Memory B cell (primary cell): ENCODE measurements at regions not wholly inside any gene's neighbourhood (a gene's known extent, or its start where the extent isn't known, plus 50 kb on each side); places are given as distances from the start of the nearest gene placed in this dataset.
"Not testable (repeated sequence)": the region's sequence is repeated elsewhere in the genome, so short reads cannot be mapped to it uniquely, and the experiment has no call there.

Source experiments
- ATAC-seq: fragments of 150-1000 bp; cut with Tn5 transposase; 2 replicates; pipeline ENCODE4 v1.10.0; 2021; ENCODE audit warnings: low read depth, mild to moderate bottlenecking, moderate library complexity
- DNase-seq, 2 donors: peaks; one replicate each; pipeline ENCODE4 v3.0.0; 2022; ENCODE audit warnings: low spot score in 2 of 2
- H3K27ac Mint-ChIP-seq: one replicate; pipeline ENCODE4 v1.8.0; 2022; ENCODE audit warnings: mild to moderate bottlenecking, moderate library complexity, mixed read lengths
- H3K27me3 Mint-ChIP-seq: one replicate; pipeline ENCODE4 v1.8.0; 2022; ENCODE audit warnings: mixed read lengths
- H3K36me3 Mint-ChIP-seq: one replicate; pipeline ENCODE4 v1.8.0; 2022; ENCODE audit warnings: mild to moderate bottlenecking, mixed read lengths
- H3K4me1 Mint-ChIP-seq: one replicate; pipeline ENCODE4 v1.8.0; 2022; ENCODE audit warnings: mixed read lengths
- H3K4me3 Mint-ChIP-seq: one replicate; pipeline ENCODE4 v1.8.0; 2022; ENCODE audit warnings: mild to moderate bottlenecking, moderate library complexity, mixed read lengths
- H3K9me3 Mint-ChIP-seq: one replicate; pipeline ENCODE4 v1.8.0; 2022; ENCODE audit warnings: mixed read lengths

DNA sequence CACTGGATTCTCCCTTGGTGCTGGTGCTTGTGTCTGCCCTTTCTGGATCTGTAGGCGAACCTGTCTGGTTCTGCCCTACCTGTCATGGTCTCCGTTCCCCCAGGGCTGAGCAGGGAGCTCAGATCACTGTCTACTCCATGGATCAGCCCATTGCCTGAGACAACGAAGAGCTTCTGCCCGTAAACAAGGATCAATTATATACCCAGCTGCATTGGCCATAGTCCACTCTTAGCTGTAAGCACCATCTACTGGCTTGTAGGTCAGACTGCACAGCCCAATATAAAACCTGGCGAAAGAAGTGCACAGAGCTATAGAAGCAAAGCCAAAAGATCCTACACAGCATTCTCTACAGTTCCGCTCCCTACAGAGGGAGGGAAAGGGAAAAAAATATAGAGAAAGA lies 181.5 kb upstream of the RPS23 start:
- H3K36me3 Mint-ChIP-seq, result no peaks in the 10 kb centered on the region
- no peaks in the 10 kb centered on the region for H3K27me3 Mint-ChIP-seq
- H3K27ac Mint-ChIP-seq, result no peak overlapping the region
- no peak overlapping the region for H3K4me3 Mint-ChIP-seq
- peaks cover 10% of the 10 kb centered on the region for H3K9me3 Mint-ChIP-seq
- no peak for ATAC-seq
- H3K4me1 Mint-ChIP-seq, result no peaks in the 10 kb centered on the region
- no peak for DNase-seq

GRCh38 chr5:82455317-82455716 lies 177.2 kb upstream of the RPS23 start:
- H3K4me1 Mint-ChIP-seq, H3K27ac Mint-ChIP-seq, H3K36me3 Mint-ChIP-seq, ATAC-seq, H3K9me3 Mint-ChIP-seq, H3K27me3 Mint-ChIP-seq, H3K4me3 Mint-ChIP-seq, DNase-seq: not testable (repeated sequence)

- Mint-ChIP-seq H3K27me3 (no peaks in the 10 kb centered on the region), H3K27ac (no peak overlapping the region), H3K9me3 (peaks cover 5% of the 10 kb centered on the region), H3K36me3 (no peaks in the 10 kb centered on the region), H3K4me1 (no peaks in the 10 kb centered on the region), H3K4me3 (no peak overlapping the region)
- no peak for DNase-seq
- no peak for ATAC-seq
These were observed 170.2 kb upstream of the RPS23 start for GRCh38 chr5:82448374-82448773.

GRCh38 chr5:82447913-82448312 lies 169.8 kb upstream of the RPS23 start:
- no peaks in the 10 kb centered on the region for H3K36me3 Mint-ChIP-seq
- H3K27me3 Mint-ChIP-seq, result no peaks in the 10 kb centered on the region
- H3K4me1 Mint-ChIP-seq, result no peaks in the 10 kb centered on the region

GRCh38 chr5:82446809-82447208 lies 168.7 kb upstream of the RPS23 start:
- DNase-seq (no peak), ATAC-seq (no peak)
- Mint-ChIP-seq H3K36me3 (no peaks in the 10 kb centered on the region), H3K9me3 (peaks cover under 1% of the 10 kb centered on the region), H3K27me3 (no peaks in the 10 kb centered on the region), H3K4me1 (no peaks in the 10 kb centered on the region), H3K27ac (no peak overlapping the region), H3K4me3 (no peak overlapping the region)

More at GRCh38 chr5:82447913-82448312, 169.8 kb upstream of the RPS23 start:
- no peak overlapping the region for H3K27ac Mint-ChIP-seq
- no peak overlapping the region for H3K4me3 Mint-ChIP-seq
- H3K9me3 Mint-ChIP-seq, result peaks cover 5% of the 10 kb centered on the region
- ATAC-seq (no peak), DNase-seq (no peak)

GRCh38 chr5:82445726-82446335 lies 167.7 kb upstream of the RPS23 start:
- H3K27me3 Mint-ChIP-seq, result peaks cover under 1% of the 10 kb centered on the region
- H3K36me3 Mint-ChIP-seq, result no peaks in the 10 kb centered on the region
- H3K4me1 Mint-ChIP-seq, result no peaks in the 10 kb centered on the region
- no peak for ATAC-seq
- no peak overlapping the region for H3K4me3 Mint-ChIP-seq
- no peaks in the 10 kb centered on the region for H3K9me3 Mint-ChIP-seq
- no peak for DNase-seq
- H3K27ac Mint-ChIP-seq, result no peak overlapping the region

DNA sequence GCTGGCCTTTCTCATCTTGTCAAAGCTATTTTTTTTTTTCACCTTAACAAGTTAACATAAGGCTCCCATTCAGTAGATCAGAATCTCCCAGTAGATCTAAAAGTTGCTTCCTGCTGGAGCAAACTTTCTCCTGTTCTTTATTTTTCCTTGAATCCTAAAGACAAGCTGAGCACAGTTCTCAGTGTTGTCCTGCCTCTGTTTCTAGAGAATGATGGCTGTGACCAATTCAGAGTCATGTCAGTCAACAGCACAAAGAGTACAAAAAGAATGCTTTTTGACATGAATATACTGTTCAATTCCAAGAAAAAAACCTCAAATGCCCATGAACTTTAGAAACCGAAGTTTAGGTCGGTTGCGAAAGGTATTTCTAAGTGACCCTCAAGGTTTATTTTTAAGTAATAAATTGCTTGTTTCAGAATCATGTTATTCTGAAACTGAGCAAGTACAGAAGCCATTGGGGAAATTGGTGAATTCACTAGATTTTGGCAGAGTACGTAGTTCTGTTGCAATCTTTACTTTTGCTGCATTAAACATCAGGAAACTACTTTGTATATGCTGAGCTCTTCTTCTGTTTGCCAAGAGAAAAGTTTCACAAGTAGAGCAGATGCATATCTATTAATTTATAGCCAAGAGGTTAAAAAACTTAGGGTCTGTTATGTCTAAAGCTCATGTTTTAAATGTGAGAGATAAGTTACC lies 161.7 kb upstream of the RPS23 start:
- DNase-seq (no peak), ATAC-seq (no peak)
- Mint-ChIP-seq H3K4me3 (no peak overlapping the region), H3K4me1 (no peaks in the 10 kb centered on the region), H3K27ac (no peak overlapping the region), H3K36me3 (no peaks in the 10 kb centered on the region), H3K27me3 (peaks cover 2% of the 10 kb centered on the region), H3K9me3 (peaks cover 2% of the 10 kb centered on the region)

DNA sequence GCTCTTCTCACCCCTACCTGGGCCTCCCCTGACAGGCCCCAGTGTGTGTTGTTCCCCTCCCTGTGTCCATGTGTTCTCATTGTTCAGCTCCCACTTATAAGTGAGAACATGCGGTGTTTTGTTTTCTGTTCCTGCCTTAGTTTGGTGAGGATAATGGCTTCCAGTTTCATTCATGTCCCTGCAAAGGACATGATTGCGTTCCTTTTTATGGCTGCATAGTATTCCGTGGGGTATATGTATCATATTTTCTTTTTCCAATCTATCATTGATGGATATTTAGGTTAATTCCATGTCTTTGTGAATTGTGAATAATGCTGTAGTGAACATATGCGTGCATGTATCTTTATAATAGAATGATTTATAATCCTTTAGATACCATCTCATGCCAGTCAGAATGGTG lies 159.4 kb upstream of the RPS23 start:
- not testable (repeated sequence) for H3K27ac Mint-ChIP-seq, H3K27me3 Mint-ChIP-seq, H3K4me1 Mint-ChIP-seq, H3K4me3 Mint-ChIP-seq, H3K9me3 Mint-ChIP-seq, DNase-seq, H3K36me3 Mint-ChIP-seq, ATAC-seq

GRCh38 chr5:82436291-82436690 lies 158.1 kb upstream of the RPS23 start:
- no peak for ATAC-seq
- Mint-ChIP-seq H3K27me3 (peaks cover 2% of the 10 kb centered on the region), H3K27ac (no peak overlapping the region), H3K9me3 (peaks cover 2% of the 10 kb centered on the region), H3K36me3 (no peaks in the 10 kb centered on the region), H3K4me3 (no peak overlapping the region), H3K4me1 (no peaks in the 10 kb centered on the region)
- DNase-seq, result no peak

DNA sequence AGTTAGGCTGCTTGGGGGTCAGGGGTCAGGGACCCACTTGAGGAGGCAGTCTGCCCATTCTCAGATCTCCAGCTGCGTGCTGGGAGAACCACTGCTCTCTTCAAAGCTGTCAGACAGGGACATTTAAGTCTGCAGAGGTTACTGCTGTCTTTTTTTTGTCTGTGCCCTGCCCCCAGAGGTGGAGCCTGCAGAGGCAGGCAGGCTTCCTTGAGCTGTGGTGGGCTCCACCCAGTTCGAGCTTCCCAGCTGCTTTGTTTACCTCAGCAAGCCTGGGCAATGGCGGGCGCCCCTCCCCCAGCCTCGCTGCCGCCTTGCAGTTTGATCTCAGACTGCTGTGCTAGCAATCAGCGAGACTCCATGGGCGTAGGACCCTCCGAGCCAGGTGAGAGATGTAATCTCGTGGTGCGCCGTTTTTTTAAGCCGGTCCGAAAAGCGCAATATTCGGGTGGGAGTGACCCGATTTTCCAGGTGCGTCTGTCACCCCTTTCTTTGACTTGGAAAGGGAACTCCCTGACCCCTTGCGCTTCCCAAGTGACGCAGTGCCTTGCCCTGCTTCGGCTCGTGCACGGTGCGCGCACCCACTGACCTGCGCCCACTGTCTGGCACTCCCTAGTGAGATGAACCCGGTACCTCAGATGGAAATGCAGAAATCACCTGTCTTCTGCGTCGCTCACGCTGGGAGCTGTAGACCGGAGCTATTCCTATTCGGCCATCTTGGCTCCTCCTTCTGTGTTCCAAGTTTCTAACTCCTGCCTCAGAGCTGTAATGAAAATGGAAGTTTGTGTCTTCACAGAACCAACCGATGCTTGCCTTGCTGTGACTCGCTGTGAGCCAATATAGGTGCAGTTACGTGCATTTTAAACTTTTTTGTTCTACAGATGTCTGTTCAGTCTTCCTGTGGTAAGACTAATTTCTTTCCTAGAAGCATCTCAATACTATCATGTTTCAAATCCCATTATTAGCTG lies 156.8 kb upstream of the RPS23 start:
- H3K4me1 Mint-ChIP-seq, H3K36me3 Mint-ChIP-seq, H3K27ac Mint-ChIP-seq, H3K9me3 Mint-ChIP-seq, H3K27me3 Mint-ChIP-seq, H3K4me3 Mint-ChIP-seq, ATAC-seq, DNase-seq: not testable (repeated sequence)

GRCh38 chr5:82426464-82427154 lies 148.5 kb upstream of the RPS23 start:
- Mint-ChIP-seq H3K27ac (no peak overlapping the region), H3K9me3 (no peaks in the 10 kb centered on the region), H3K36me3 (no peaks in the 10 kb centered on the region), H3K27me3 (no peaks in the 10 kb centered on the region), H3K4me3 (no peak overlapping the region), H3K4me1 (no peaks in the 10 kb centered on the region)
- ATAC-seq (no peak), DNase-seq (no peak)

DNA sequence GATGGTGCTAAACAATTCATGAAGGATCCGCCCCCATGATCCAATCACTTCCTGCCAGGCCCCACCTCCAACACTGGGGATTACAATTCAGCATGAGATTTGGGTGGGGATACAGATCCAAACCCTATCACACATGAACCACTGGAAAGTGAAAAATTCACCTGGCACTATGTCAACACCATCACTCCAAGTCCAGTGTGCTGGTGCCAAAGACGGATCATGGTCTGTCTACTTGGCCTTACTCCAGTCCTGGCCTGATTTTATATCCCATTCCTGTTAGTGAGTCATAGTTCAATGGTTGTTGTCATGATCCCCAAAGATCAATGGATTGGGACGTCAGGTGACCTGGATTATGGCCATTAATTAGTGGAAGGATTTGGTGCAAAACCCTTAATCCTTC lies 147.4 kb upstream of the RPS23 start:
- ATAC-seq, result no peak
- Mint-ChIP-seq H3K27me3 (no peaks in the 10 kb centered on the region), H3K36me3 (no peaks in the 10 kb centered on the region), H3K27ac (no peak overlapping the region), H3K4me1 (no peaks in the 10 kb centered on the region), H3K9me3 (no peaks in the 10 kb centered on the region), H3K4me3 (no peak overlapping the region)
- DNase-seq, result no peak

DNA sequence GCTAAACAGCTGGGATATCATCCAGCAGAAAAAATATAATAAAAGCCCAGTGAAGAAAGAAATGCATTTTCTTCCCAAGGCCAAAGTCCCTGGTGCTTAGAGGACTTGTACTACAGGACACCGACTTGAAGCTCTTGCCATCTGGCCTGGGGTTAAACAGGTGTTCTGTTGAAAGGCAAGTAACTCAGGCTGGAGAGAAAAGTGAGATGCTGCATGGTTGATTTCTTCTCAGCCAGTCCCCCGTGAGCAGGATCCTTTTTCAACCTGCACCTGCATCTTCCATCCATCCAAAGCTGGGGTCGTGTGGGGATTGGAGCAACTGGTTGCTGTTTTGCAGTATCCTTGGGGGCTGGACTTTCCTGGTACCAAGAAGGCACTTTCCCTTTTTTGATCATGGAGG lies 146.1 kb upstream of the RPS23 start:
- H3K36me3 Mint-ChIP-seq, result no peaks in the 10 kb centered on the region
- no peak for ATAC-seq
- no peak overlapping the region for H3K27ac Mint-ChIP-seq
- H3K4me1 Mint-ChIP-seq, result no peaks in the 10 kb centered on the region
- no peaks in the 10 kb centered on the region for H3K9me3 Mint-ChIP-seq
- no peaks in the 10 kb centered on the region for H3K27me3 Mint-ChIP-seq
- no peak for DNase-seq
- no peak overlapping the region for H3K4me3 Mint-ChIP-seq

- no peaks in the 10 kb centered on the region for H3K36me3 Mint-ChIP-seq
- ATAC-seq, result no peak
- H3K27me3 Mint-ChIP-seq, result no peaks in the 10 kb centered on the region
- no peaks in the 10 kb centered on the region for H3K4me1 Mint-ChIP-seq
- H3K27ac Mint-ChIP-seq, result no peak overlapping the region
- no peak overlapping the region for H3K4me3 Mint-ChIP-seq
- H3K9me3 Mint-ChIP-seq, result no peaks in the 10 kb centered on the region
- no peak for DNase-seq
These were observed 144.6 kb upstream of the RPS23 start for GRCh38 chr5:82422751-82423181.
